Right ventricle myocardium inferior (tissue), 1 donor: ENCODE measurements at regions not wholly inside any gene's neighbourhood (a gene's known extent, or its start where the extent isn't known, plus 50 kb on each side); places are given as distances from the start of the nearest gene placed in this dataset.

ENCODE experiments used
- ATAC-seq: fragments of 200-7000 bp; cut with Tn5 transposase; one replicate; pipeline ENCODE4 v1.9.1; 2020; ENCODE audit warnings: mild to moderate bottlenecking, moderate library complexity
- DNase-seq: peaks from one replicate; pipeline ENCODE4 v3.0.0; 2021; ENCODE audit errors: missing footprints
- intact Hi-C: fragments of 100-400 bp; cut with DNase I; formaldehyde crosslinking; loops from one replicate; pipeline ENCODE4 v1.11.0; 2022
- donor health status: DM: no; HTN: yes; CAD: no; lungs with severe emphysema.

GRCh38 chr13:97109256-97109655, 112.9 kb upstream of the MBNL2 start:
- ATAC-seq (no peak), DNase-seq (peak; percentile 51)
- intact Hi-C loops: no loop called here

- intact Hi-C loops: loop anchor here (1.0 to 2.0 kb wide), 3 partner anchors 102 to 249 kb away; no protein-coding TSS in a partner anchor
- ATAC-seq (peak; percentile 98), DNase-seq (peak; percentile 95)
These were observed 112.2 kb upstream of the MBNL2 start for GRCh38 chr13:97109841-97110492.

GRCh38 chr13:97110936-97111335, 111.2 kb upstream of the MBNL2 start:
- intact Hi-C loops: loop anchor here (1.0 to 2.0 kb wide), 3 partner anchors 101 to 248 kb away; no protein-coding TSS in a partner anchor
- ATAC-seq (no peak), DNase-seq (no peak)

GRCh38 chr13:97111756-97112155, 110.4 kb upstream of the MBNL2 start:
- intact Hi-C loops: loop anchor here (2.0 kb wide), 2 partner anchors 233 to 247 kb away; no protein-coding TSS in a partner anchor
- no peak for DNase-seq
- no peak for ATAC-seq

- no peak for DNase-seq
- intact Hi-C loops: no loop called here
- ATAC-seq: no peak
These were observed 109.5 kb upstream of the MBNL2 start for GRCh38 chr13:97112446-97113152.

GRCh38 chr13:97113231-97114001, 108.7 kb upstream of the MBNL2 start:
- DNase-seq (no peak), ATAC-seq (no peak)
- intact Hi-C loops: no loop called here

GRCh38 chr13:97114651-97115050, 107.5 kb upstream of the MBNL2 start:
- DNase-seq (no peak), ATAC-seq (no peak)
- intact Hi-C loops: no loop called here

GRCh38 chr13:97116754-97117153, 105.4 kb upstream of the MBNL2 start:
- intact Hi-C loops: no loop called here
- peak; percentile 60 for DNase-seq
- ATAC-seq: peak; percentile 89

- ATAC-seq (no peak), DNase-seq (no peak)
- intact Hi-C loops: no loop called here
These were observed 104.7 kb upstream of the MBNL2 start for GRCh38 chr13:97117388-97117910.

GRCh38 chr13:97119943-97120342, 102.2 kb upstream of the MBNL2 start:
- intact Hi-C loops: no loop called here
- no peak for ATAC-seq
- DNase-seq: no peak

GRCh38 chr13:97120346-97120745, 101.8 kb upstream of the MBNL2 start:
- ATAC-seq: no peak
- DNase-seq: no peak
- intact Hi-C loops: no loop called here

GRCh38 chr13:97120976-97121375, 101.2 kb upstream of the MBNL2 start:
- DNase-seq (no peak), ATAC-seq (no peak)
- intact Hi-C loops: no loop called here

- ATAC-seq (no peak), DNase-seq (no peak)
- intact Hi-C loops: no loop called here
These were observed 100.2 kb upstream of the MBNL2 start for GRCh38 chr13:97121894-97122293.

GRCh38 chr13:97122381-97122996, 99.6 kb upstream of the MBNL2 start:
- intact Hi-C loops: no loop called here
- no peak for ATAC-seq
- no peak for DNase-seq

- no peak for DNase-seq
- no peak for ATAC-seq
- intact Hi-C loops: no loop called here
These were observed 97.9 kb upstream of the MBNL2 start for GRCh38 chr13:97124206-97124605.

- ATAC-seq: peak; percentile 80
- intact Hi-C loops: no loop called here
- no peak for DNase-seq
These were observed 97.0 kb upstream of the MBNL2 start for GRCh38 chr13:97124915-97125809.

GRCh38 chr13:97125810-97126738, 96.1 kb upstream of the MBNL2 start:
- intact Hi-C loops: no loop called here
- DNase-seq (peak; percentile 64), ATAC-seq (peak; percentile 76)
